PC-9 (cell line): ENCODE measurements at regions not wholly inside any gene's neighbourhood (a gene's known extent, or its start where the extent isn't known, plus 50 kb on each side); places are given as distances from the start of the nearest gene placed in this dataset.

Source experiments
- BruUV-seq: library from RNA; stranded (reverse); fragments of 400-500 nt; replicated peaks from 2 replicates; lab custom pipeline; 2021; lab: Mats Ljungman, UMichigan
- CTCF ChIA-PET: fragments of 300-600 bp; sonication (Branson Sonifier 250); formaldehyde crosslinking; loops from one replicate; lab custom pipeline; 2022; ENCODE audit warnings: antibody characterized with exemption; lab: Charles Lee
- POLR2A ChIA-PET: fragments of 300-600 bp; sonication (Branson Sonifier 250); formaldehyde crosslinking; loops from one replicate; lab custom pipeline; 2022; ENCODE audit warnings: antibody characterized with exemption; ENCODE audit not compliant: unreplicated experiment; lab: Charles Lee
- DNase-seq, 2 experiments: peaks; one replicate each; pipeline versions ENCODE4 v3.0.0 to v3.0.0-alpha.2; 2015 to 2022; ENCODE audit warnings: mixed read lengths in 1 of 2
- H2AFZ ChIP-seq: fragments of 200-600 bp; sonication (generic); 2 replicates; pipeline ENCODE4 v1.8.1; 2017; ENCODE audit warnings: antibody characterized with exemption
- H3F3A ChIP-seq: fragments of 200-600 bp; sonication (generic); 2 replicates; pipeline ENCODE4 v1.8.1; 2017; ENCODE audit warnings: antibody characterized with exemption, mild to moderate bottlenecking, low read depth; ENCODE audit not compliant: insufficient read depth
- H3K27ac ChIP-seq: fragments of 200-600 bp; sonication (generic); 2 replicates; pipeline ENCODE4 v1.6.1; 2016; ENCODE audit warnings: mixed run types
- H3K27me3 ChIP-seq: fragments of 200-600 bp; sonication (generic); 2 replicates; pipeline ENCODE4 v1.6.1; 2016; ENCODE audit warnings: low read depth, mixed run types; ENCODE audit not compliant: insufficient read depth
- H3K36me3 ChIP-seq: fragments of 200-600 bp; sonication (generic); 2 replicates; pipeline ENCODE4 v1.6.1; 2016; ENCODE audit warnings: low read depth, mixed run types
- H3K4me1 ChIP-seq: fragments of 200-600 bp; sonication (generic); replicated peaks from 2 replicates; pipeline ENCODE4 v1.6.1; 2016; ENCODE audit warnings: mixed run types; ENCODE audit not compliant: insufficient read depth
- H3K4me2 ChIP-seq: fragments of 200-600 bp; sonication (generic); 2 replicates; pipeline ENCODE4 v1.6.1; 2017; ENCODE audit warnings: mixed run types
- H3K4me3 ChIP-seq: fragments of 200-600 bp; sonication (generic); 2 replicates; pipeline ENCODE4 v1.6.1; 2016; ENCODE audit warnings: mixed run types
- H3K79me2 ChIP-seq: fragments of 200-600 bp; sonication (generic); 2 replicates; pipeline ENCODE4 v1.6.1; 2017; ENCODE audit warnings: low read depth, mixed run types
- H3K9me2 ChIP-seq: fragments of 200-600 bp; sonication (generic); 2 replicates; pipeline ENCODE4 v1.8.1; 2017; ENCODE audit warnings: mild to moderate bottlenecking; ENCODE audit not compliant: insufficient read depth
- H3K9me3 ChIP-seq: fragments of 200-600 bp; sonication (generic); 2 replicates; pipeline ENCODE4 v1.8.1; 2016; ENCODE audit warnings: low read depth; ENCODE audit not compliant: insufficient read depth
- H4K20me1 ChIP-seq: fragments of 200-600 bp; sonication (generic); 2 replicates; pipeline ENCODE4 v1.8.1; 2017; ENCODE audit not compliant: insufficient read depth
- CTCF ChIP-seq: fragments of 200-600 bp; sonication (generic); conservative IDR thresholded peaks from 2 replicates; pipeline ENCODE4 v1.6.1; 2017; ENCODE audit warnings: mixed run types, antibody characterized with exemption, mild to moderate bottlenecking, moderate library complexity
- EZH2 ChIP-seq: fragments of 200-600 bp; sonication (generic); IDR thresholded peaks from 2 replicates; pipeline ENCODE4 v1.8.0; 2017; ENCODE audit warnings: antibody characterized with exemption, low read depth
- intact Hi-C: fragments of 100-400 bp; cut with micrococcal nuclease; formaldehyde crosslinking; loops from one replicate; pipeline ENCODE4 v1.10.0; 2022; ENCODE audit not compliant: unreplicated experiment

- Histone ChIP-seq H3K27ac (no peak overlapping the region), H3K4me1 (no peaks in the 10 kb centered on the region), H2AFZ (no peak overlapping the region), H3K9me3 (no peaks in the 10 kb centered on the region), H3K36me3 (no peaks in the 10 kb centered on the region), H3K9me2 (no peaks in the 10 kb centered on the region), H3K4me2 (no peak overlapping the region), H3K79me2 (no peaks in the 10 kb centered on the region), H3K27me3 (peaks cover 97% of the 10 kb centered on the region), H3F3A (no peaks in the 10 kb centered on the region), H3K4me3 (no peak overlapping the region), H4K20me1 (no peaks in the 10 kb centered on the region; the same call in 1 of the 2 replicates)
- no peak for DNase-seq
- POLR2A ChIA-PET = no interaction called here
- TF ChIP-seq EZH2 (no peak), CTCF (no peak)
- CTCF ChIA-PET = interaction anchor here (0.6 kb wide), 1 partner anchor 14 kb away, joined by 7 read pairs; no protein-coding TSS in a partner anchor
- BruUV-seq = no TSS peak
- intact Hi-C loops = no loop called here
Measured at GRCh38 chr11:45745065-45745811, 59.7 kb upstream of the SLC35C1 start.

GRCh38 chr11:45743556-45744468 lies 61.1 kb upstream of the SLC35C1 start:
- no peak for DNase-seq
- no TSS peak for BruUV-seq
- Histone ChIP-seq H3K36me3 (no peaks in the 10 kb centered on the region), H2AFZ (no peak overlapping the region), H3K4me1 (no peaks in the 10 kb centered on the region), H3K4me3 (no peak overlapping the region), H3K79me2 (no peaks in the 10 kb centered on the region), H3K9me2 (no peaks in the 10 kb centered on the region), H3K27ac (no peak overlapping the region), H3K27me3 (peaks cover 92% of the 10 kb centered on the region), H3K4me2 (no peak overlapping the region), H4K20me1 (no peaks in the 10 kb centered on the region; the same call in 1 of the 2 replicates), H3K9me3 (no peaks in the 10 kb centered on the region), H3F3A (no peaks in the 10 kb centered on the region)
- intact Hi-C loops = no loop called here
- POLR2A ChIA-PET = no interaction called here
- CTCF ChIA-PET = interaction anchor here (0.6 to 0.7 kb wide), 2 partner anchors 13 to 832 kb away, joined by 3 to 7 read pairs; no protein-coding TSS in a partner anchor
- TF ChIP-seq EZH2 = no peak
- TF ChIP-seq CTCF = no peak

DNA sequence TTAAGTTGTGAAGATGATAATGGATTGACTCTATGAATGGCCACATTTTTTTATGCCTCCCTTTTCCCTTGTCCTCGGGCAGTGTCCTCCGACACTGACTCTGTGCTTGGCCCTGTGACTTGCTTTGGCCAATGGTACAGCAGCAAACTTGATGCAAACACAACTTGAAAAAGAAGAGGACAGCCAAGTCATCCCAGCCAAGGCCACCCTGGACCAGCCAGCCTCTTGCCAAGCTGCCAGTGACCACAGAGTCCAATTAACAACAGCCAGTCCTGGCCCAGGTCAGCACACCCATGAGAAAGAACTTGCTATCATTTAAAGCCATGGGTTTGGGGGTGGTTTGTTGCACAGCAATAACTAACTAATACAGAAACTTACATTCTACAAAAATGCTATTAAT lies 63.4 kb upstream of the SLC35C1 start:
- no peak overlapping the region for H3K27ac ChIP-seq
- no peaks in the 10 kb centered on the region for H3K4me1 ChIP-seq
- no peak for DNase-seq
- H3K79me2 ChIP-seq = no peaks in the 10 kb centered on the region
- H3K4me3 ChIP-seq = no peak overlapping the region
- no peaks in the 10 kb centered on the region for H3K9me3 ChIP-seq
- CTCF ChIA-PET = no interaction called here
- H3K9me2 ChIP-seq = no peaks in the 10 kb centered on the region
- H2AFZ ChIP-seq = no peak overlapping the region
- H3K4me2 ChIP-seq = no peak overlapping the region
- no peaks in the 10 kb centered on the region for H3F3A ChIP-seq
- TF ChIP-seq CTCF (no peak), EZH2 (no peak)
- POLR2A ChIA-PET = no interaction called here
- intact Hi-C loops = no loop called here
- BruUV-seq = no TSS peak
- no peaks in the 10 kb centered on the region for H3K36me3 ChIP-seq
- H3K27me3 ChIP-seq = peaks cover 71% of the 10 kb centered on the region
- H4K20me1 ChIP-seq = no peaks in the 10 kb centered on the region
